Effector memory CD8-positive, alpha-beta T cell (primary cell): ENCODE measurements at regions not wholly inside any gene's neighbourhood (a gene's known extent, or its start where the extent isn't known, plus 50 kb on each side); places are given as distances from the start of the nearest gene placed in this dataset.
"Not testable (repeated sequence)": the region's sequence is repeated elsewhere in the genome, so short reads cannot be mapped to it uniquely, and the experiment has no call there.

Experiments used
- ATAC-seq: fragments of 150-1000 bp; cut with Tn5 transposase; replicated peaks from 2 replicates; pipeline ENCODE4 v1.10.0; 2021; ENCODE audit warnings: mild to moderate bottlenecking, moderate library complexity
- DNase-seq, 3 experiments: peaks; one replicate each; pipeline ENCODE4 v3.0.0; 2021
- H3K27ac Mint-ChIP-seq, 2 donors: one replicate each; pipeline ENCODE4 v1.8.0; 2022; ENCODE audit warnings: mild to moderate bottlenecking in 2 of 2, mixed read lengths in 2 of 2, moderate library complexity in 2 of 2
- H3K27me3 Mint-ChIP-seq, 2 donors: one replicate each; pipeline ENCODE4 v1.8.0; 2022; ENCODE audit warnings: mixed read lengths in 2 of 2
- H3K36me3 Mint-ChIP-seq: one replicate; pipeline ENCODE4 v1.8.0; 2022; ENCODE audit warnings: mild to moderate bottlenecking, moderate library complexity, mixed read lengths; ENCODE audit not compliant: insufficient read depth
- H3K4me1 Mint-ChIP-seq, 2 donors: one replicate each; pipeline ENCODE4 v1.8.0; 2022; ENCODE audit warnings: low read depth in 2 of 2, mixed read lengths in 2 of 2
- H3K4me3 Mint-ChIP-seq, 2 donors: one replicate each; pipeline ENCODE4 v1.8.0; 2022; ENCODE audit warnings: mild to moderate bottlenecking in 2 of 2, mixed read lengths in 2 of 2, moderate library complexity in 2 of 2
- H3K9me3 Mint-ChIP-seq, 2 donors: one replicate each; pipeline ENCODE4 v1.8.0; 2022; ENCODE audit warnings: mixed read lengths in 2 of 2

DNA sequence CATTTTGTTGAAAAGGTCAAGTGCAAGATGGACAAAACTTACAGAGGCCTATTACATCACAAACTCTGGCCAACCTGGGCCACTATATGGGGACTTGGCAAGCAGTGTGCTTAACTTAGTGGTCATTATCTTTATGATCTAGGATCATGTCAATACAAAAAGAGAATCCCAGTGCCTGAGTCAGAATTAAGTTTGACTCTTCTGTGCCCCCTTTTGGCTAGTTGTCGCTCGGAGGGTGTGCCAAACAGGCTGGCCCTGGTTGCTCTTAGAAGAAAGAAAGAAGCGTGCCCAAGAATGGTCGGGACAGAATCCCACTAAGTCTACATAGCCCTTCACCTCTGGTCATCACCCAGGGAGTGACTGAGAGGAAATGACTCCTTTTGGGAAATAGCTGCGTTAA, 100.1 kb downstream of the EIF4E start:
- H3K36me3 Mint-ChIP-seq: peaks cover 3% of the 10 kb centered on the region
- H3K27me3 Mint-ChIP-seq: no peaks in the 10 kb centered on the region
- H3K27ac Mint-ChIP-seq: no peak overlapping the region
- peak; percentile 26 for ATAC-seq
- peak; percentile 5 to 11 (median 8) for DNase-seq
- no peaks in the 10 kb centered on the region for H3K9me3 Mint-ChIP-seq
- H3K4me1 Mint-ChIP-seq: peaks cover 2 to 5% of the 10 kb centered on the region in 2 donors
- H3K4me3 Mint-ChIP-seq: no peak overlapping the region

DNA sequence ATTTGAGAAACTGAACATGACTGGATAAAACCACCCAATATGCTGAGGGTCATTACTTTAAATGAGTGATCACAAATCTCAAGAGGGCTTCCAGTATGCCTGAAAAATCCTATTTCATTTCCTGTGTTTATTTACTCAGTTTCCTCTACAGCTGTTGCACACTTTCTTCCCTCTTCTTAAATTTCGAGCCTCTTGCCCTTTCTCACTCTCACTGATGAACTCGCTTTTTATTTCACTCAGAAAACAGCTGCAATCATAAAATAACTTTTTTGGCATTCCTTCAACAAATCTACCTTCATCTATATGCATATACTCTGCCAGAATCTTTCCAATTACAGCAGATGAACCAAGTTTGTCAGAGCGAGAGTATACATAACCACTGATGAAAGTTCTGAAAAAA, 101.3 kb downstream of the EIF4E start:
- no peak for DNase-seq
- H3K4me3 Mint-ChIP-seq: no peak overlapping the region
- H3K4me1 Mint-ChIP-seq: peaks cover 2 to 5% of the 10 kb centered on the region in 2 donors
- H3K9me3 Mint-ChIP-seq: no peaks in the 10 kb centered on the region
- no peaks in the 10 kb centered on the region for H3K27me3 Mint-ChIP-seq
- ATAC-seq: no peak
- no peak overlapping the region for H3K27ac Mint-ChIP-seq
- peaks cover 3% of the 10 kb centered on the region for H3K36me3 Mint-ChIP-seq

- Mint-ChIP-seq H3K36me3 (no peaks in the 10 kb centered on the region), H3K4me3 (no peak overlapping the region), H3K9me3 (no peaks in the 10 kb centered on the region), H3K27ac (no peak overlapping the region), H3K27me3 (no peaks in the 10 kb centered on the region), H3K4me1 (no peaks in the 10 kb centered on the region)
- DNase-seq: no peak
- ATAC-seq: no peak
Measured at GRCh38 chr4:98822144-98822543, 106.8 kb downstream of the EIF4E start.

DNA sequence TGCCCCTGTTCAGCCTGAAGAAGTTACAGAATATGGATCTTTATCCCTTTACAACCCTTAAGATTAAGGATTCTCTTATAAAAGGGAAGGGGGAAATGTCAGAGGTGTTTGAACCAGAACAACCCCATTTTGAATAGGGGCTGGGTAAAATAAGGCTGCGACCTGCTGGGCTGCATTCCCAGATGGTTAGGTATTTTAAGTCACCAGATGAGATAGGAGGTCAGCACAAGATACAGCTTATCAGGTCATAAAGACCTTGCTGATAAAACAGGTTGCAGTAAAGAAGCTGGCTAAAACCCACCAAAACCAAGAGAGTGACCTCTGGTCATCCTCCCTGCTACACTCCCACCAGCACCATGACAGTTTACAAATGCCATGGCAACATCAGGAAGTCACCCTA, 110.8 kb downstream of the EIF4E start:
- DNase-seq, H3K4me1 Mint-ChIP-seq, ATAC-seq, H3K4me3 Mint-ChIP-seq, H3K36me3 Mint-ChIP-seq, H3K9me3 Mint-ChIP-seq, H3K27ac Mint-ChIP-seq: not testable (repeated sequence)
- H3K27me3 Mint-ChIP-seq: peaks cover 0 to 16% of the 10 kb centered on the region in 2 donors

- DNase-seq (no peak), ATAC-seq (no peak)
- H3K27me3 Mint-ChIP-seq: peaks cover 0 to 17% of the 10 kb centered on the region in 2 donors
- H3K36me3 Mint-ChIP-seq: no peaks in the 10 kb centered on the region
- H3K4me1 Mint-ChIP-seq: no peaks in the 10 kb centered on the region
- H3K9me3 Mint-ChIP-seq: no peaks in the 10 kb centered on the region
- no peak overlapping the region for H3K4me3 Mint-ChIP-seq
- no peak overlapping the region for H3K27ac Mint-ChIP-seq
Measured at GRCh38 chr4:98816816-98817215, 112.1 kb downstream of the EIF4E start.

- Mint-ChIP-seq H3K9me3 (no peaks in the 10 kb centered on the region), H3K4me1 (no peaks in the 10 kb centered on the region), H3K36me3 (no peaks in the 10 kb centered on the region), H3K4me3 (no peak overlapping the region), H3K27me3 (peaks cover 0 to 17% of the 10 kb centered on the region in 2 donors), H3K27ac (no peak overlapping the region)
- DNase-seq: no peak
- no peak for ATAC-seq
Measured at GRCh38 chr4:98816386-98816785, 112.5 kb downstream of the EIF4E start.

DNA sequence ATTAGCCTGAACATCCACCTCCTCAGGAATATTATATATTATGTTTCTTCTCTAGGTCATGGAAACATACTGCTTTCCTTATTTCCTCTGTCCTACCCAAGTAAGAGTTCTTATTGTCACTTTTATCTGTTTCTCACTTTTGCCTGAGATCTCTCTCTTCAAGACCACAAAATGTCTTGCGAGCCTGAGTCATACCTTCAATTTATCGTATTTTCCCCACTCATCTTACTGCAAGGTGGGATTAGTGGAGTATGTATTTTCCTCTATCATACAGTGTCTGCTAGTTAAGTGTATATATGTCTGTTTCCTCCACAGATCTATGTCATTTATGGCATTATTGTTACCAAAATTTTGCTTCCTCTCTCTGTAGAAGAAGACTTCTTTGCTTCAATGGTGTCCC, 124.5 kb downstream of the EIF4E start:
- no peaks in the 10 kb centered on the region for H3K9me3 Mint-ChIP-seq
- H3K4me1 Mint-ChIP-seq: no peaks in the 10 kb centered on the region
- no peak for DNase-seq
- no peak overlapping the region for H3K4me3 Mint-ChIP-seq
- ATAC-seq: no peak
- no peaks in the 10 kb centered on the region for H3K36me3 Mint-ChIP-seq
- no peak overlapping the region for H3K27ac Mint-ChIP-seq
- peaks cover 0 to 4% of the 10 kb centered on the region in 2 donors for H3K27me3 Mint-ChIP-seq

- H3K9me3 Mint-ChIP-seq: no peaks in the 10 kb centered on the region
- no peak overlapping the region for H3K4me3 Mint-ChIP-seq
- DNase-seq (no peak), ATAC-seq (no peak)
- no peak overlapping the region for H3K27ac Mint-ChIP-seq
- H3K4me1 Mint-ChIP-seq: no peaks in the 10 kb centered on the region
- H3K27me3 Mint-ChIP-seq: no peaks in the 10 kb centered on the region
- no peaks in the 10 kb centered on the region for H3K36me3 Mint-ChIP-seq
Measured at GRCh38 chr4:98803251-98803650, 125.7 kb downstream of the EIF4E start.

DNA sequence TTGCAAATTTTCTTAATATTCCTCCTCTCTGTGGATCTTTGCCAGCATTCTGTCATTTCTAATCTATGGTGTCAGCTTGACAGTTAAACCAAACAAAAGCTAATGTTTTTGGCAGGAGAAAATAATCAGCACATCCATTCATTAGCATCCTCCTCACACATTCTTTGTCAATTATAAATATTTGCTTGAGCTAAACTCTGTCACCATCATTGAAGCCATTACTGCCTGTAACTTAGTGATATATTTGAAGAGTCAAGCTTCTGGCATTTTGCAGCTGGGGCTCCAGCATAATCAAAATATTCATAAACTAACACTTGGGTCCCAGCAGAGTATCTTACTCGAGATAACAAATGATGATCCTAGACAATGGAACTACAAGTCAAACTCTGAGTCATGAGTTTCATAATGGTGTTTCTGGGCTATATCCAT, 126.1 kb downstream of the EIF4E start:
- Mint-ChIP-seq H3K27me3 (no peaks in the 10 kb centered on the region), H3K36me3 (no peaks in the 10 kb centered on the region), H3K4me3 (no peak overlapping the region), H3K27ac (no peak overlapping the region), H3K4me1 (no peaks in the 10 kb centered on the region), H3K9me3 (no peaks in the 10 kb centered on the region)
- DNase-seq (no peak), ATAC-seq (no peak)

- H3K9me3 Mint-ChIP-seq: no peaks in the 10 kb centered on the region
- peaks cover 0 to 5% of the 10 kb centered on the region in 2 donors for H3K27me3 Mint-ChIP-seq
- H3K4me1 Mint-ChIP-seq: no peaks in the 10 kb centered on the region
- DNase-seq: no peak
- H3K27ac Mint-ChIP-seq: no peak overlapping the region
- no peak for ATAC-seq
- no peak overlapping the region for H3K4me3 Mint-ChIP-seq
- H3K36me3 Mint-ChIP-seq: no peaks in the 10 kb centered on the region
Measured at GRCh38 chr4:98801259-98801725, 127.6 kb downstream of the EIF4E start.

DNA sequence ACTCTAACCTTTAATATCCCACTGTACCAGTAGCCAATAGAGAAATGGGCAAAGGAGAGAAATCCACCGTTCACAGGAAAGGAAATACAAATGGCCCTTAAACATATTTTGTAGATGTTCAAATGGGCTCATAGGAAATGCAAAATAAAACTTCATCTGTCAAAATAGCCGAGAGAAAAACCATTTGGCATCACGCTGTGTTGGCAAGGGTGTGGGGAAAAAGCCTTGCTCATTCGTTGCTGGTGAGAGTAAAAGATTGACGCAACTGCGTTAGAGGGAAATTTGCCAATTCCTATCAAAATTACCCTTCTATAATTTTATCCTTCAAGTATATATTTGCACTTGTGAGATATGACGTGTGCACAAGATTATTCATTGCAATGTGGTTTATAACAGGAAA, 131.9 kb downstream of the EIF4E start:
- ATAC-seq (no peak), DNase-seq (no peak)
- Mint-ChIP-seq H3K4me1 (no peaks in the 10 kb centered on the region), H3K4me3 (no peak overlapping the region), H3K9me3 (no peaks in the 10 kb centered on the region), H3K27me3 (peaks cover 0 to 5% of the 10 kb centered on the region in 2 donors), H3K27ac (no peak overlapping the region), H3K36me3 (no peaks in the 10 kb centered on the region)

DNA sequence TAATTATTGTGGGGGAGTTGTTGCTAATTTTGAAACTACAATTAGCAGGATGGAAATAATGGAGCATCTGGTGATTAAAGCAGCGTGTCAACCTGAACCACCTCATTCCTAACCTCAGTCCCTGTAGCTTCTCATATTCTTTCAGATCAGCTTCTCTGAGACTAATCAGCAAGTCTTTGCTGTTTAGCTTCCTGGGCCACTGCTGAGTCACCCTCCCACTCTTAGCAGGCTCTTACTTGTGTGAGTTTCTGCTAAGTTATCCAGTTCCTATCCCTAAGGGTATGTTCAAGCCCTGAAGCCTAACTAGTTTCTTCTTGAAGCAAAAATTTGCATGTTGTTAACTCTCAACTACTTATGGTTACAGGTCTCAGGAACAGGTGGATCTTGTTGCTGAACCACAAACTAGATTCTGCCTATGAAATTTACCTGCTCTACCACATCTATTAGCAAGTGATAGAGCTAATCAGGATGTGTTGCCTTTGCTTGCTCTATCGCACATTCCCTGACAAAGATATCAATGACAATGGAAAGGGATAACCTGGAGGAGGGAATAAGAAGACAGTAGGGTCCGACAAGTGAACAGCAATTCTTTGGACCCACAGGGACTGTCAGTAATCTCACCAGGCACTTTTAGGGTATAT, 134.2 kb downstream of the EIF4E start:
- Mint-ChIP-seq H3K36me3 (no peaks in the 10 kb centered on the region), H3K4me3 (no peak overlapping the region), H3K27ac (no peak overlapping the region), H3K27me3 (peaks cover 0 to 5% of the 10 kb centered on the region in 2 donors), H3K9me3 (no peaks in the 10 kb centered on the region), H3K4me1 (no peaks in the 10 kb centered on the region)
- no peak for DNase-seq
- no peak for ATAC-seq

GRCh38 chr4:98793658-98794057, 135.2 kb upstream of the TSPAN5 start:
- Mint-ChIP-seq H3K27ac (no peak overlapping the region), H3K9me3 (no peaks in the 10 kb centered on the region)

GRCh38 chr4:98786866-98787265, 128.5 kb upstream of the TSPAN5 start:
- H3K4me1 Mint-ChIP-seq: no peaks in the 10 kb centered on the region
- H3K36me3 Mint-ChIP-seq: no peaks in the 10 kb centered on the region
- DNase-seq (no peak), ATAC-seq (no peak)
- H3K4me3 Mint-ChIP-seq: no peak overlapping the region
- no peak overlapping the region for H3K27ac Mint-ChIP-seq
- no peaks in the 10 kb centered on the region for H3K9me3 Mint-ChIP-seq
- peaks cover 3 to 6% of the 10 kb centered on the region in 2 donors for H3K27me3 Mint-ChIP-seq

More at GRCh38 chr4:98793658-98794057, 135.2 kb upstream of the TSPAN5 start:
- H3K4me1 Mint-ChIP-seq: no peaks in the 10 kb centered on the region
- no peak overlapping the region for H3K4me3 Mint-ChIP-seq
- no peaks in the 10 kb centered on the region for H3K36me3 Mint-ChIP-seq
- DNase-seq (no peak), ATAC-seq (no peak)
- H3K27me3 Mint-ChIP-seq: peaks cover 0 to 5% of the 10 kb centered on the region in 2 donors
